ENCODE measurements at regions not wholly inside any gene's neighbourhood (a gene's known extent, or its start where the extent isn't known, plus 50 kb on each side); places are given as distances from the start of the nearest gene placed in this dataset.

DNA sequence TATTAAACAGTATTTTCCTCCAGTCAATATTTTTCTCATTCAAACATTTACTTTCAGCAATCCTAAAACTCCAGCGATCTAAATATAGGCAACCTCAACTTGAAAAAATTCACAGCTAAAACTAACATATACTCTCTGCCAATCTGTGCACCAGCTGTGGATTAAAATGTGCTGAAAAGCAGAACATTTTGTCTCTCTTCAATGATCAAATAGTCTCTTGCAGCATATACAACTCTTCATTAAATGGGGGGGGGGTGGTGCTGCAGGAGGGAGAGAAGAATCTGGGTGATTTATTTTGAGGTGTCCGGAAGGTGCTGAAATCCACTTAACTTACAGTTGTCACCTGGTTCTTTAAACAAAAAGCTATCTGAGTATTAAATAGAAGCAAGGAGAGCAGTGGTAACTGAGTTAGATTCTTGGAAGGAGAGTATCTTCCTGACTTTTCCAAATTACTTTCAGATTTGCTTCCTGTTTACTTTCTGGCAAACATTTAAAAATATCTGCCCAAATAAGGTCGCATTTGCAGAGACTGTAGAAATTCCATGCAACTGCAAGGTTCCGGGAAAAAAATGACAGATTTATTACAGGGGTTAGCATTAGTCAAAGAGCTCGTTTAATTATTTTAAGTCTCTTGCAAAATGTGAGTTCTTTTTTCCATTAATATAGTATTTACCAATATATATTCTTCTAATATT lies 904.7 kb upstream of the ACVR2A start:
- no peak for DNase-seq

DNA sequence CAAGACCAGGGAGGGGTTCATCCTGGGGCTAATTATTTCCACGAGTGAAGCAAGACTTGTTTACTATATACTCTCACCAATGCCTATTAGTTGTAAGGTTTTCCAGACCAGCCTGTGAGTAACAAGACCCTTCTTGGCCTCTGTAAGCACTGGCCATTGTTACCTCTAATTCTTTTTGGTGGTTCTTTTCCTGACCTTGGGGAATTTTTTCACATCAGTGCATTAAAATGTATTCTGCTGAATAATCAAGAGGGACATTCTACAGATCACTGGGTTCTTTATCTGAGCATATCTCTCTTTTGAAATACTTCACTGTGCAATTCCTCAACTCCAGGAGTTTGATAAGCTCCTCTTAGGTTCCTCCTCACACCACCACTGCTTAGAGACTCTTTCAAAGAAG lies 909.9 kb upstream of the ACVR2A start:
- no peak for DNase-seq

- no peak for DNase-seq
Measured at GRCh38 chr2:146931109-146931508, 913.7 kb upstream of the ACVR2A start.

DNA sequence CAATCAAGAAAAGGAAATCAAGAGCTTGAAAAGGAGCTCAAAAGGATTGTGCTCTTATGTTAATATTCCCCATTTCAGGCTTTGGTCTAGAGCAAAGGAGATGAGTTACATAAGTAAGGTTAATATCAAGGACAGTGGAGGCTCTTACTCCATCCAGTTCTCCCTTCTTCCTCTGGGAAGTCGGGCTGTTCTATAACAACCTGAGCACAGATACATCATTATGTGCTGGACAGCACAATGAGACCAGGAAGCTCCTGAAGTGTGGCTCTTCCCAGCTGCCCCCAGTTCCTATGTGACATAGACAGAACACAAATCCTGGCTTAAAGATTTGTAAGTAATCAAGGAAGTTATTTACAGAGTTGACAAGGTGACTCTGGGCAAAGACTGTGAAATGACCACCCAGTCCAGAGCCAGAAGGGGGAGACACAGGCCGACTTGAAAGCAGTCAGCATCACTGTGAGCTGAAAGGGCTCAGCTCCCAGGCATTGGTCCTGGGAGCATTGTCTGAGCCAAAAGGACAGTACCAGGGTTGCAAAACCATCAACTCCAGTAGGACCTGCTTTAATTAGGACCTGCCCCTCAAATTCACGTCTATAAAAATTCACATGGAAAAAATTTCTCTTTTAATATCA lies 917.6 kb upstream of the ACVR2A start:
- no peak for DNase-seq

DNA sequence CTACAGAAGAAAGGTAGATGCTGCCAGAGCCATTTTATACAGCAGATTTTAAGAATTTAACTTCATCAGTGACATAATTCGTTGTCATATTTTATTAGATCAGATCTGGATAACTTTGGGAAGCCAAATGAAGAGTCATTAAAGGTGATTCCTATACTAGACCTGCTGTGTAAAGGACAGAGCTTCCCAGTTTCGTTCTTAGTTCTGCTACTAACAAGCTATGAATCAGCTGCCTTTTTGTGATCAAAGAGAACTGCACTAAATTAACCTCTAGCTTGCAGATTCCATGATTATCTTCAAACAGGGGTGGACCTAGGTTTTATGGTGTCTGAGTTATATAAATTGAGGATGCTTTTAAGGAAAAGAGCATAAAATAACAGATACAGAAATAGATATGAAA lies 926.5 kb upstream of the ACVR2A start:
- no peak for DNase-seq

GRCh38 chr2:146917431-146918042 lies 927.3 kb upstream of the ACVR2A start:
- no peak for DNase-seq

DNA sequence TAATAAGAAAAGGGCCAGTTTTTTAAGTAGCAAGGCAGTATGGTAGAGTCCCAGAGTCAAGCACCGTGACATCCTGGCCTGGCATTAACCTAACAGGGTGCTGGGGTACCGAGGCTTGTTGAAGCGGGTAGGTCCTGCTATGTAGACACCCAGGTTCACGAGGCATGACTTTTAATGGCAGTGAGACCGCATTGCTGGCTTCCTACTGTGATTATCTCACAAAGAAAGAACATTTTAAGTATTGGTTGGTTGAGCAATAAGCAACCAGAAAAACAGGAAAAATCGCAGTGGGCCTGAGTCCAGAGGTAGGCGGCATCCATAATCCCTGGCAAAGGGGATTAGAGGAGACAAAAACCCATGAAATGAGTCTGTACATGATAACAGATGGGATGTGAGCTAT lies 927.9 kb upstream of the ACVR2A start:
- no peak for DNase-seq

DNA sequence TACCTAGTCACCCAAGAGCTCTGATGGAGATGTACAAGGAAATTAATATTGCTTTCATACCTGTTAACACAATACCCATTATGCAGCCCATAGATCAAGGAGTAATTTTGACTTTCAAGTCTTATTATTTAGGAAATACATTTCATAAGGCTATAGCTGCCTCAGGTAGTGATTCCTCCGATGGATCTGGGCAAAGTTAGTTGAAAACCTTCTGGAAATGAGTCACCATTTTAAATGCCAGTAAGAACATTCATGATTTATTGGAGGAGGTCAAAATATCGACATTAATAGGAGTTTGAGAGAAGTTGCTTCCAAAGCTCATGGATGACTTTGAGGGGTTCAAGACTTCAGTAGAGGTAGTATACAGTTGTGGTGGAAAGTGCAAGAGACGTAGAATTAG lies 931.4 kb upstream of the ACVR2A start:
- no peak for DNase-seq

GRCh38 chr2:146912536-146912935 lies 932.3 kb upstream of the ACVR2A start:
- no peak for DNase-seq

DNA sequence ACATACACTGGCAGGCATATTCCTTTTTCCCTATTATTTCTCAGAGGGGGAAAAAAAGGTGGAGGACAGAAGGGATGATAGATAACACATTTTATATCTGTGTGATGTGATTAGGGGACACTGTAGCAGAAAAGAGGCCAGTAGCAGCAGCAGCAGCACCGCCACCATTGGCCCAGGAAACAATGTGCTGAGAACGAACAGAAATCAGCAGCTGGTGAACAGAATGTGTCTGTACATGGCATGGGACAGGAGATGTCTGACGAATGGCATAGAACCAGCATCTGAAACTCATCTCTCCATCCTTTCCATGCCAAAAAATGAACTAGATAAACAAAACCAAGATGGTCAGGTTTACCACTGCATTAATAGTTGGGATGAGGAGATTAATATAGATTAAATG lies 936.1 kb upstream of the ACVR2A start:
- no peak for DNase-seq

DNA sequence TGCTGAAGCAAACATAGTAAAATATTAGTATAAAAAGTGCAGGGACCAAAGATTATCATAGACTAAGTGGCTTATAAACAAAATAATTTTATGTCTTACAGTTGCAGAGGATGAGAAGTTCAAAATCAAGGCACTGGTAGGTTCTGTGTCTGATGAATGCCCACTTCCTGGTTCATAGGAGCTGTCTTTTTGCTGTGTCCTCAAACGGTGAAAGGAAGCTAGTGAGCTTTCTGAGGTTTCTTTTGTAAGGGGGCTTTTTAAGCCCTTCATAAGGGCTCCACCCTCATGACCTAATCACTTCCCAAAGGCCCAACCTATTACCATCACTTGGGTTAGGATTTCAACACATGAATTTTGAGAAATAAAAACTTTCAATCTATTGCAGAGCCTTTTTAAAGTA lies 946.7 kb upstream of the ACVR2A start:
- DNase-seq, result no peak

DNA sequence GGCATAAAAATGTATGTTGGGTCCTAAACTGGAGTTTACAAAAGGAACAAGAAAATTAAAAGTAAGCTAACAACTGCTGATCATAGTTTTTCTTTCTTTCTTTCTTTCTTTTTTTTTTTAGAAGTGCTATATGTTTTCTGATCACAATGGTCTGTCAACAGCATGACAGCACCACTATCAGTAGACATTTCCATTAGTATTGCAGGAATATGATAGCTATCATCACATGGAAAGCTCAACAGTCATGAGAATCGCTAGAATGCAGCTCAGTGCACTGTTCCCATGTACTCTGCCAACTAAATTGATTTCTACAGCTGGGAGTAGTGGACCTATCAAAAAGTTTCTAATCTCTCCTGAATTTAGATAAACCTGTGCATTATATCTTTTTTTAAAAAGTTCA lies 950.3 kb upstream of the ACVR2A start:
- no peak for DNase-seq

GRCh38 chr2:146893500-146894041 lies 951.3 kb upstream of the ACVR2A start:
- DNase-seq, result no peak

- DNase-seq, result no peak
Measured at GRCh38 chr2:146890491-146890890, 954.3 kb upstream of the ACVR2A start.

DNA sequence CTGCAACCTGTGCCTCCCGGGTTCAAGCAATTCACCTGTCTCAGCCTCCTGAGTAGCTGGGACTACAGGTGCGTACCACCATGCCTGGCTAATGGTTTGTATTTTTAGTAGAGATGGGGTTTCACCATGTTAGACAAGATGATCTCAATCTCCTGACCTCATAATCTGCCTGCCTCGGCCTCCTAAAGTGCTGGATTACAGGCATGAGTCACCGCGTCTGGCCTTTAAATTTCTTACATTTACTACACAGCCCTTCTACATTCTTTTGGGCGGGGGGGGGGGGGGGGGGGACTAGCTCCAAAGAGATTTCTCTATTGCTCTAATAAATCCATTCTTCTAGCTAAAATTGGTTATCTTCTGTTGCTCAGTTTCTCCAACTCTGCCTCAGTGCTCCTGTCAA lies 964.9 kb upstream of the ACVR2A start:
- DNase-seq, result no peak

DNA sequence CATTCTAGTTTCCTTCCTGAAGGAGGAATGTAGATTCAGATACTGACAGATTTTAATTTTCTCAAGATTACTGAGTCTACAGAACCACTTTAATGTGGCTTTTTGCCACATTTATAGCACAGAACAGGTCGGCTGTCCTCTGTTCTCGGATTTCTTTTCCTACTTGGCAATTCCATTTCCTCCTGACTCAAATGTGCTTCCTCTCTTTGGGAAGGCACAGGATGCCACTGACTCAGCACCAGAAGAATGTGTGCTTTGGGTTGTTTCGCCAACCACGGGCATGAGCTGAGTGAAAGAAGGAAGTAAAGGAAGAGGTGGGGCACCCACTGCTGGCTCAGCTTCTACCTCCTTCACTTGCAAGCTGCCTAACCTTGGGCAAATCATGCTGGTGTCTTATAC lies 970.6 kb upstream of the ACVR2A start:
- no peak for DNase-seq

DNA sequence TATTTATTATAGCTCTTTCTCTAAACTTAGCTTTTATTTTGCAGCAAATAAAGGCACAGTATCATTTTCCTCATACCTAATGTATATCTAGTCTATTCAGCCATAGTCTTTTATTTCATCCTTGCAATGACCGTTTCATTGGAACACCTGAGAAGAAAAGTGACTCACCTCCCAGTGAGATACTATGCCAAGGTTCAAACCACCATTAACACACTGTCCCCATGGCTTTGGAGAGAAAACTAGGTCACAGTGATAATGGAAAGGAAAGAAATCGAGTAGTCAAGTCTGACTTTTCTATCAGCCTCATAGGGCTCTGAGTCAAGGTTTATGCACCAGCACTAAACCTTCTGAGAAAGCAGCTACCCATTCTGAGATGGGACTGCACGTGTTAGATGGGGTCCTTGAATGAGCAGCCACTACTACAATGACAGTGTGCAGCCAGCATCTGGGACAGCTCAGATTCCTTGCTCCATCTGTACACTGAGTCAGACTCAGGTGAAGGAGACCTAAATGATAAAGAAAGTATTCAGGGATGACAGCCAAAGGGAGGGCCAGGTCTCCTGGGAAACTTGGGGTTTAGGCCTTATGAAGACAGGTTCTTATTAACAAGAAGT lies 971.1 kb upstream of the ACVR2A start:
- DNase-seq, result no peak

DNA sequence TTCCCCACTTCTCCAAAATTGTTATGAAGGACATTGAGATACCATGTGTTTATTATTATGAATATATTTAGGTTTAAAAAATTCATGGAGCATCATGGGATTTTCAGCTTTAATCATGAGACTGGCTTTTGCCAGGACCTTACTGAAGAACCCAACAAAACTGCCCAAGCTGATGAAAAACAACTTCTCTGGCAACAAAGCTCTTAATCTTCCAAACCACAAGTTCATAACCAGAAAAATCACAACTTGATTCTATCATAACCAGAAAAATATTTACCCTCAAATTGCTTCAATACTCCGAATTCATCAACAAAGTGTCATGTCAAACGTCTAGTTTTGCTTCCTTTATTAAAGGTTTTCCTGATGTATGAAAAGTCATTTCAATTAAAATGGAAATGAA lies 971.8 kb upstream of the ACVR2A start:
- DNase-seq, result no peak

DNA sequence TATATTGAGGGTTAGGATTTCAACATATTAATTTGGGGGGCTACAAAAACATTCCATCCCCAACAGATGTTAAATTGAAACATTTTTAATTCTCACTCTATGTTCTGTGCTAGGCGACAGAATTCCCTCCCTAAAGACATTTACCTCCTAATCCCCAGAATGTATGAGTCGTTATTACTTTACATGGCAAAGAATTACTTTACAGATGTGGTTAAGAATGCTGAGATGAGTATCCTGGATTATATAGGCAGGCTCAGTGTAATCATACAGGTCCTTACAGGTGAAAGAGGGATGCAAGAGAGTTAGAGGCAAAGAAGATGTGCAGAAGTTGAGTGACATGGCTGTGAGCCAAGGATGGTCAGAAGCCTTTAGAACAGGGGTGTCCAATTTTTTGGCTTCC lies 974.1 kb upstream of the ACVR2A start:
- no peak for DNase-seq

GRCh38 chr2:146869328-146869727 lies 975.5 kb upstream of the ACVR2A start:
- DNase-seq, result no peak

DNA sequence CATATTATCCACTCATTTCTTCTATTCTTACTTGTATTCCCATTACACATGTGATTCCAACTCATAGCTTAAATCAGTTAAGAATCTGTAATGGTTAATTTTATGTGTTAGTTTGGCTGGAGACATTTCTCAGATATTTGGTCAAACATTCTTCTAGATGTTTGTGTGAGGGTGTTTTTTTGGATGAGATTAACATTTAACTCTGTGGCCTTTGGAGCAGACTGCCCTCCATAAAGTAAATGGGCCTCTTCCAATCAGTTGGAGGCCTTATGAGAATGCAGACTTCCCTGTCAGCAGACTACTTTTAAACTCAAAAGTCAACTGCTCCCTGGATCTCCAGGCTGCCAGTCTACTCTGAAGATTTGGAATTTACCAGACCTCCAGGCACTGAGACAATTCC lies 976.8 kb upstream of the ACVR2A start:
- no peak for DNase-seq

- no peak for DNase-seq
Measured at GRCh38 chr2:146867477-146867986, 977.3 kb upstream of the ACVR2A start.

- no peak for DNase-seq
Measured at GRCh38 chr2:146853741-146854444, 990.9 kb upstream of the ACVR2A start.
